ENCODE measurements at regions not wholly inside any gene's neighbourhood (a gene's known extent, or its start where the extent isn't known, plus 50 kb on each side); places are given as distances from the start of the nearest gene placed in this dataset.
"Not testable (repeated sequence)": the region's sequence is repeated elsewhere in the genome, so short reads cannot be mapped to it uniquely, and the experiment has no call there.

DNA sequence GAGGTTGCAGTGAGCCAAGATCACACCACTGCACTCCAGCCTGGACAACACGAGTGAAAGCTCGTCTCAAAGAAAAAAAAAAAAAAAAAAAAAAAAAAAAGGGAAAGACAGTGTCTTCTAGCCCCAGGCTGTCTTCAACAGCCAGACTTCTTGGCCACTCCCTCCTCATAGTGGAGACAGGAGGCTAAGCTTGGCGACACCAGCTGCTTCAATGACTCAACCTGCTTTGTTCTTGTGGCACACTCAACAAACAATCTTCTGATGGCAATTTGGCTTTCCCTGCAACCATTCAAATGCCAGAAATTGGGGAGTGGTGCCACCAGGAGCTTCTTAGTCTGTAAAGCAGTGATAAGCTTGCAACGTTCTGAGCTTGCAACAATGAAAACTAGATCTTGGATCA, 290.4 kb upstream of the DYNLRB2 start:
- no peak for DNase-seq

GRCh38 chr16:80243303-80243702, 297.5 kb upstream of the DYNLRB2 start:
- not testable (repeated sequence) for DNase-seq

- DNase-seq, result not testable (repeated sequence)
Measured at GRCh38 chr16:80242279-80242678, 298.5 kb upstream of the DYNLRB2 start.

GRCh38 chr16:80233097-80233835, 307.5 kb upstream of the DYNLRB2 start:
- no peak for DNase-seq

DNA sequence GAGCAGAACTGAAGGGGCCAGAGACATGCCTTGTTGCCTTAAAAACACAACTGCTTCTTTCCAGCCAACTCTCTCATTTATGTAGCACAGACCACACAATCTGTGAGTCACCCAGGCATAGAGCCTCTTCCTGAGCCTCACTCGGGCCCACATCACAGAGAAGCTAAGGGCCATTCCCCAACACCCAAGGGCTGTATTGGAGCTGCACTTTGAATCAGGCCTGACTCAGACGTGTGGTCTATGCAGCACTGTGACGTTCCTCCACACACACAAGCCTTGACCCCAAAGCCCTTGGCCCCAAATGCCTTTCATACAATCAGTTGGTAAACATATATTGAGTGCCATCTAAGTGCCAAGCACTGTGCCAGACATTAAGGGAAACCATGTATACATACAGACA, 308.9 kb upstream of the DYNLRB2 start:
- no peak for DNase-seq

DNA sequence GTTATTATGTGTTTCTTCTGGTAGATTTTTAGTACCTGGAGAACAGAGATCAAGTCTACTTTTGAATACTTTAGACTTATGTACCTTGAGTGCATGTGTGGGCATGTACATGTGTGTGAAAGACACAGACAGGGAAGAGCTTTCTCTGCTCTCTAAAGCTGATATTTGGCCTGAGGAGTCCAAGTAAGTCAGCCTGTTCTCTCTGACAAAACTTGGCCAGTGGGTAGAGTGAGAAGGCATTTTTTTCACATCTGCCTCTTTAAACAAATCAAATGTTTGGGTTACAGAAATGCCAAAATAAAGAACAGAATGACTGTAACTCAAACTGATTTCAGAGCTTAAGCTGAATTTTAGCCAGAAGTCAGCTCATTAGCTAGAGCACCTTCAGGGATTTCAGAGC, 309.7 kb upstream of the DYNLRB2 start:
- no peak for DNase-seq

GRCh38 chr16:80230328-80231120, 310.3 kb upstream of the DYNLRB2 start:
- DNase-seq, result no peak

DNA sequence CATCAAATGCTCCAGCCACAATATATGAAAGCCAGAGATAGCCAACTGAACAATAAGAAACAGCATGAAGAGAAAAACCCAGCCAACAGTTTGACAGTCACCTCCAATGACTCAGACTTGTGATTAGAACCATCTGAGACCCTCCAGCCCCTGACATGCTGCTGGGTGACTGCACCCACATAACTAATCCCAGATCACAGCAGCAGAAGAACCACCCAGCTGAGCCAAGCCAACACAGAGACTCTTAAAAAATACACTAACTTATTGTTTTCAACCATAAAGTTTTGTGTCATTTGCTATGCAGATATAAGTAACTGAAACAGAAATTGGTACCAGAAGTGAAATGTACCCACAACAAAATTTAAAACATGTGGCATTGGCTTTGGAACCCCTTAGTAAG, 314.3 kb upstream of the DYNLRB2 start:
- no peak for DNase-seq

GRCh38 chr16:80210787-80211186, 330.0 kb upstream of the DYNLRB2 start:
- DNase-seq, result no peak

DNA sequence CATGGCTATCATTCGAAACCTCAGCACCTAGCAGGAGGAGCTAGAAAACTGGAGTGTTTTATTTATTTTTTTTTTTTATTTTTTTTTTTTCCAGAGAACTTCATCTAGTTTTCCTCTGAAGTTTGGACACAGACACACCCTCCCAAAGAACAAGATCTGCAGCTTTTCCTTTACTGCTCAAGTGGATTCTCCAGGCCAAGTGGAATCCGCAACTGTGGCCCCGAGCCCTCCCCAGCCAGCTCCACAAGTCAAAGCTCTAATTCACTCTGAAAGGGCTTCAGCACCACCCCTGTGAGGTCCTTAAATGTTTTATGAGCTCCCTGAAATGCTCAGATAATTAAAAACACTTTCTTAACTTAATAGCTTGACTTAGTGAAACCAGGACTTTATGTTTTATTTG, 332.1 kb upstream of the DYNLRB2 start:
- DNase-seq, result no peak

DNA sequence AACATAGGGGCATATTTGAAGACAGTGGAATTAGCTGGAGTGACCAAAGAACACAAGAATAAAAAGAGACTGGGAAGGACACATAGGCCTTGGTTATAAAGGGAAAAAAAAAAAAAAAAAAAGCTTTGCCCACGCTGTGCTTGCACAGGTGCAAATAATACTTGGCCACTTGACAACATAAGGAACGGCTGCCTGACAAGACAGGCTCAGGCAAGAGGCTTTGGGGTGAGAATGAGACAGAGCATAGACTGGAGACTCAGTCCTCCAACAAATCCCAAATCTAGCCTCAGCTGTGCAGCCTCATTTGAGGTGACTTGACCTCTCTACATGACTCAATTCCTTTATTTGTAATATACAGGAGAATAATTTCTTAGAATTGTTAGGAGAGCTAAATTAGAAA, 332.8 kb upstream of the DYNLRB2 start:
- no peak for DNase-seq

- no peak for DNase-seq
Measured at GRCh38 chr16:80203821-80204220, 337.0 kb upstream of the DYNLRB2 start.

- DNase-seq, result no peak
Measured at GRCh38 chr16:80202831-80203413, 337.9 kb upstream of the DYNLRB2 start.

GRCh38 chr16:80200079-80200478, 340.7 kb upstream of the DYNLRB2 start:
- DNase-seq, result no peak

GRCh38 chr16:80199614-80200013, 341.2 kb upstream of the DYNLRB2 start:
- no peak for DNase-seq

DNA sequence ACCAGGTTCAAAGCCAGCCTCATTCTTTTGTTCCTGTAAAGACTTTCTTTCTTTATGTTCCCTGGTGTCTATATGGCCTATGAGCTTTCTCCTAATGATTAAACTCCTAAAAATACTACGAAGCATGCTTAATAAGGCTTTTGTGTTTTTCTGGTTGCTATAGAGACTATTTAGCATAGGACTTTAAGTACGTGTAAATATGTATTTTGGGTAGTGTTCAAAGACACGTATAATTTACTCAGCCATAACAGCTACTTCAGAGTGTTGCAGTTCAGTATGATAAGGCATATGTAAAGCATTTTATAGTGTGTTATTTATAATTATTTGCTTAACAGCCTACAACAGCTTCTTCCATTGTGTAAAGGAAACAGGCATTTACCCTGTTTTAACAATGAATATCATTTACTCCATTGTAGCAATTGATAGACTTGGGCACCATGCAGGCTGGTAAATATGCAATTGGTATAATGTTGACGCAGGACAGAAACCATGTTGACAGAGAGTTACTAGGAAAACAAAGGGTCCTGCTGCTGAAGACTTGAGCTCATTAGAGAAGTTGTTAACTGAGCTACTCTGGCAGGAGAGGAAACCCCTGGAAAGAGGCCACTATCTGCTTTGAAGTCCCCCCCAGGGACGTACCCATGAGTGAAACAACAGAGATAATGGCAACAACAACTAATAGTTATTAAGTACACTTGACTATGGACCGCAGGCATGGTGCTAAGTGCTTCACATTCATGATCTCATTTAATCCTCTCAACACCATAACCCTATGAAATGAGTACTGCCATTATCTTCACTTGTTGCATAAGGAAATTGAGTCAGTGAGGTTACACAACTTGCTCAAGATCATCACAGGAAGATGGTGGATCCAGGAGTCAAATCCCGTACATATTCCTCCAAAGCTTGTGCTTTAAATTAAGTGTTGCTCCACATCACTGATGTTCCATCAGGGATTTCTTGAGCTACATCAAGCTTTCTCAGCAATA, 342.2 kb upstream of the DYNLRB2 start:
- DNase-seq, result no peak

DNA sequence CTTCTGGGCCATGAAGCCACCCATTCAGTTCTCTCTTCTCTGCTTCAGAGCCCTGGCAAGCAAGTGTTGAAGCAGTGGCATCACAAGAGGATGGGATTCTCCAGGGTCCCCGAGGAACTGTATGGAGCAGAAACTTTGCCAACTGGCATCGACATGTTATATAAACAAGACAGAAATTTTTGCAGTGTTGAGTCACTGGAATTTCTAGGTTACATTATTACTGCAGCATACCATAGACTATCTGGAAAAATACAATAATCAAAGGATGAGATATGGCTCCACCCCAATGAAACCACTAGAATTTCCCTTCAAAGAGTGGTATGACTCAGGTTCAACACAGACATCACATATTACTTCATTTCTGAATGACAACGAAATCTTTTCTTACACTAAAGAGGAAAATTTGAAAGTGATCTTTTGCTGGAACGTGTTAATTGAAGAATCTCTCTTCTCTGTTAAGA, 343.0 kb upstream of the DYNLRB2 start:
- no peak for DNase-seq

DNA sequence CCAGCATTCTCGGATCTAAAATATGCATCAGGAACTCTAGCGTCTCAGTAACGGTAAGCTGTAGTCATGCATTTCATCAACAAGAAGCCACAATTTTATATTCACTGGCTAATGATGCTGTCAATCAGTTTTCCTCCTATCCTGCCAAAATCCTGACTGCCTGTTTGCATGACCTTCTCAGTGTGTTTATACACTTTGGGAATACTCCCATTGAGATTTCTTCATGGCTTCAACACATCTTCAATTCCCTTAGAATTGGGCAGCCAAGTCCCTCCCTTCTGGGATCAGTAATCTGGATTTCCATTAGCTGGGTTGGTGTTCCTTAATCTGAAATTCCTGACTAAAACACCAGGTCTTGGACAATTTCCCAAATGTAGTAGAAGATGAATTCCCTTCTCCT, 348.9 kb upstream of the DYNLRB2 start:
- no peak for DNase-seq

DNA sequence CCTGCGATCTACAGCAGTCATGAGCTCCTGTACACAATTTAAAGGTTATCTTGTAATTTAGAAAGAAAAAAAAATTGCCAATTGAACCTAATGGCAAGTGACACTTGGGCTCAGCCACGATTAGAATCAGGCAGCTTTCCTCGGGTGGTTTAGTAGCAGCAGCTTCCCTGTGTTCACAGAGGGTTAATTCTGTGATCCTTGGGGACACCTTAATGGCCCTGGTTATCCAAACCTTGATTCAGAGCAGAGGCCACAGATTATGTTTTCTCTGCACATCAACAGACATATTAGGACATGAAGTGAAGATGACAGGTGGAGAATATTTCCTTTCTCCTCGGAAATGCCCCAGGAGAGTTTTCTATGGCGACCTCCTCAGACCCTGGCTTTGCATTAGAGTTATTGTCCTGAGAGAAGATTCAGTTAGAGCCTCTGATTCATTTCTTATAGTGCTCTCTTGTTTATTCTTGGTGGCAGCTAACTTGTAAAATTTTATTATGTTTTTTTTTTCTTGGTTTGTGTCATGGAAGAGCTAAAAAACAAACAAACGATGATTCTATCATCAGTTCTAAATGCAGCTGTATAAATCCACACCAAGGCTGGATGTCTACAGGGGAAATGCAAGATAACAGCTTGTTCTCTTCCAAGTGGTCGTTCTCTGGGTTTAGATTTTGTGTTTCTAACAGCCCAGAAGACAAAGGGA, 351.2 kb upstream of the DYNLRB2 start:
- DNase-seq, result no peak

- no peak for DNase-seq
Measured at GRCh38 chr16:80176114-80176513, 364.7 kb upstream of the DYNLRB2 start.

GRCh38 chr16:80175011-80175410, 365.8 kb upstream of the DYNLRB2 start:
- DNase-seq, result no peak

GRCh38 chr16:80174416-80174815, 366.4 kb upstream of the DYNLRB2 start:
- no peak for DNase-seq
